ENCODE measurements at regions not wholly inside any gene's neighbourhood (a gene's known extent, or its start where the extent isn't known, plus 50 kb on each side); places are given as distances from the start of the nearest gene placed in this dataset.
"Not testable (repeated sequence)": the region's sequence is repeated elsewhere in the genome, so short reads cannot be mapped to it uniquely, and the experiment has no call there.

GRCh38 chr7:80018941-80019808, 115.5 kb upstream of the GNAI1 start:
- peak; percentile 25 for DNase-seq (ENCODE audit: low spot score)

- no peak for DNase-seq (ENCODE audit: low spot score)
Measured at GRCh38 chr7:80017101-80017698, 117.4 kb upstream of the GNAI1 start.

- DNase-seq (ENCODE audit: low spot score), result no peak
Measured at GRCh38 chr7:80014511-80014910, 120.1 kb upstream of the GNAI1 start.

GRCh38 chr7:80008039-80008438, 126.6 kb upstream of the GNAI1 start:
- no peak for DNase-seq (ENCODE audit: low spot score)

GRCh38 chr7:80002865-80003264, 131.8 kb upstream of the GNAI1 start:
- no peak for DNase-seq (ENCODE audit: low spot score)

GRCh38 chr7:79998363-79998762, 136.3 kb upstream of the GNAI1 start:
- no peak for DNase-seq (ENCODE audit: low spot score)

GRCh38 chr7:79997345-79997744, 137.3 kb upstream of the GNAI1 start:
- DNase-seq (ENCODE audit: low spot score), result no peak

- DNase-seq (ENCODE audit: low spot score), result not testable (repeated sequence)
Measured at GRCh38 chr7:79995741-79996140, 138.9 kb upstream of the GNAI1 start.

GRCh38 chr7:79988653-79989052, 146.0 kb upstream of the GNAI1 start:
- no peak for DNase-seq (ENCODE audit: low spot score)

- no peak for DNase-seq (ENCODE audit: low spot score)
Measured at GRCh38 chr7:79984210-79984609, 150.4 kb upstream of the GNAI1 start.

GRCh38 chr7:79982141-79982770, 152.4 kb upstream of the GNAI1 start:
- DNase-seq (ENCODE audit: low spot score), result no peak

GRCh38 chr7:79980376-79980775, 154.3 kb upstream of the GNAI1 start:
- no peak for DNase-seq (ENCODE audit: low spot score)

GRCh38 chr7:79979437-79979836, 155.2 kb upstream of the GNAI1 start:
- no peak for DNase-seq (ENCODE audit: low spot score)

- no peak for DNase-seq (ENCODE audit: low spot score)
Measured at GRCh38 chr7:79977481-79977880, 157.2 kb upstream of the GNAI1 start.

- not testable (repeated sequence) for DNase-seq (ENCODE audit: low spot score)
Measured at GRCh38 chr7:79976711-79977020, 158.0 kb upstream of the GNAI1 start.

GRCh38 chr7:79975986-79976710, 158.5 kb upstream of the GNAI1 start:
- DNase-seq (ENCODE audit: low spot score), result not testable (repeated sequence)

GRCh38 chr7:79973455-79973854, 161.2 kb upstream of the GNAI1 start:
- DNase-seq (ENCODE audit: low spot score), result no peak

GRCh38 chr7:79971058-79971457, 163.6 kb upstream of the GNAI1 start:
- DNase-seq (ENCODE audit: low spot score), result no peak

GRCh38 chr7:79968894-79969293, 165.7 kb upstream of the GNAI1 start:
- DNase-seq (ENCODE audit: low spot score), result no peak

GRCh38 chr7:79968077-79968648, 166.5 kb upstream of the GNAI1 start:
- DNase-seq (ENCODE audit: low spot score), result no peak

- no peak for DNase-seq (ENCODE audit: low spot score)
Measured at GRCh38 chr7:79965946-79966345, 168.7 kb upstream of the GNAI1 start.

GRCh38 chr7:79964463-79964862, 170.2 kb upstream of the GNAI1 start:
- DNase-seq (ENCODE audit: low spot score), result no peak

Data from HuH-7.5 (cell line).